K562 (cell line): ENCODE measurements at regions not wholly inside any gene's neighbourhood (a gene's known extent, or its start where the extent isn't known, plus 50 kb on each side); places are given as distances from the start of the nearest gene placed in this dataset.

Experiments
- ARID4B ChIP-seq: sonication (generic); formaldehyde crosslinking; IDR thresholded peaks from 2 replicates; pipeline ENCODE4 v1.8.0; 2022; ENCODE audit warnings: mild to moderate bottlenecking, missing genetic modification reagents
- CEBPG ChIP-seq, 3 experiments: fragments of 200-800 bp in 1 of 3; sonication (Bioruptor generic) in 1 of 3; sonication (generic) in 1 of 3; formaldehyde crosslinking in 1 of 3; IDR thresholded peaks in 2 of 3; conservative IDR thresholded peaks in 1 of 3; 2 replicates each; pipeline versions ENCODE4 v1.6.1 to v1.8.0; 2016 to 2022; ENCODE audit warnings: missing compliant biosample characterization in 2 of 3, missing genetic modification characterization in 2 of 3, mild to moderate bottlenecking in 1 of 3, missing genetic modification reagents in 1 of 3
- HES1 ChIP-seq: fragments of 450-650 bp; IDR thresholded peaks from 2 replicates; pipeline ENCODE4 v1.6.1; 2016; ENCODE audit warnings: low read depth, mild to moderate bottlenecking, moderate library complexity
- HMG20B ChIP-seq: fragments of 250-450 bp; sonication (Bioruptor Pico); IDR thresholded peaks from 2 replicates; pipeline ENCODE4 v1.5.0; 2021; ENCODE audit warnings: mild to moderate bottlenecking
- NUFIP1 ChIP-seq: fragments of 450-650 bp; IDR thresholded peaks from 2 replicates; pipeline ENCODE4 v1.6.1; 2018; ENCODE audit not compliant: partially characterized antibody
- POLR2H ChIP-seq: IDR thresholded peaks from 2 replicates; pipeline ENCODE4 v1.6.1; 2016; ENCODE audit warnings: missing genetic modification characterization, low read depth, mild to moderate bottlenecking, control low read depth, missing compliant biosample characterization, moderate library complexity
- RBM34 ChIP-seq: fragments of 200-400 bp; formaldehyde crosslinking; IDR thresholded peaks from 2 replicates; pipeline ENCODE4 v1.6.1; 2018; ENCODE audit warnings: low read length, borderline replicate concordance; ENCODE audit not compliant: insufficient read depth
- ZNF239 ChIP-seq: fragments of 250-450 bp; sonication (Bioruptor Pico); IDR thresholded peaks from 2 replicates; pipeline ENCODE4 v1.4.0; 2020; ENCODE audit warnings: mild to moderate bottlenecking

- TF ChIP-seq HES1 (no peak), ZNF239 (CRISPR knock-in tag) (no peak), ARID4B (CRISPR knock-in tag) (no peak), CEBPG (CRISPR knock-in tag; IDR thresholded peaks at IDR 0.05) (no peak), CEBPG (tag; conservative IDR thresholded peaks at IDR 0.05 in 1 of 2, IDR thresholded peaks at IDR 0.05 in 1 of 2) (no peak), POLR2H (tag) (no peak), NUFIP1 (no peak), HMG20B (no peak), RBM34 (no peak)
Observed at GRCh38 chr12:43052441-43052840, 462.9 kb upstream of the PRICKLE1 start (continued).
